ENCODE measurements at regions not wholly inside any gene's neighbourhood (a gene's known extent, or its start where the extent isn't known, plus 50 kb on each side); places are given as distances from the start of the nearest gene placed in this dataset.

GRCh38 chr14:42931308-42931707 lies 1324.6 kb downstream of the LRFN5 start:
- TF ChIP-seq, protein P1, sequence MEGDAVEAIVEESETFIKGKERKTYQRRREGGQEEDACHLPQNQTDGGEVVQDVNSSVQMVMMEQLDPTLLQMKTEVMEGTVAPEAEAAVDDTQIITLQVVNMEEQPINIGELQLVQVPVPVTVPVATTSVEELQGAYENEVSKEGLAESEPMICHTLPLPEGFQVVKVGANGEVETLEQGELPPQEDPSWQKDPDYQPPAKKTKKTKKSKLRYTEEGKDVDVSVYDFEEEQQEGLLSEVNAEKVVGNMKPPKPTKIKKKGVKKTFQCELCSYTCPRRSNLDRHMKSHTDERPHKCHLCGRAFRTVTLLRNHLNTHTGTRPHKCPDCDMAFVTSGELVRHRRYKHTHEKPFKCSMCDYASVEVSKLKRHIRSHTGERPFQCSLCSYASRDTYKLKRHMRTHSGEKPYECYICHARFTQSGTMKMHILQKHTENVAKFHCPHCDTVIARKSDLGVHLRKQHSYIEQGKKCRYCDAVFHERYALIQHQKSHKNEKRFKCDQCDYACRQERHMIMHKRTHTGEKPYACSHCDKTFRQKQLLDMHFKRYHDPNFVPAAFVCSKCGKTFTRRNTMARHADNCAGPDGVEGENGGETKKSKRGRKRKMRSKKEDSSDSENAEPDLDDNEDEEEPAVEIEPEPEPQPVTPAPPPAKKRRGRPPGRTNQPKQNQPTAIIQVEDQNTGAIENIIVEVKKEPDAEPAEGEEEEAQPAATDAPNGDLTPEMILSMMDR (conservative IDR thresholded peaks at IDR 0.05 in 1 of 2, IDR thresholded peaks at IDR 0.05 in 1 of 2; ENCODE audit: low read depth in 1 of 2, low read length in 2 of 2), result no peak
- TF ChIP-seq EZH2 (IDR thresholded peaks at IDR 0.05; ENCODE audit: low read length, missing control alignments), result no peak
